Endothelial cell of umbilical vein (primary cell): ENCODE measurements at regions not wholly inside any gene's neighbourhood (a gene's known extent, or its start where the extent isn't known, plus 50 kb on each side); places are given as distances from the start of the nearest gene placed in this dataset.

Experiments
- BruUV-seq: library from RNA; stranded (reverse); fragments of 400-500 nt; replicated peaks from 2 replicates; lab custom pipeline; 2021; lab: Mats Ljungman, UMichigan
- CTCF ChIA-PET: fragments of 300-600, 350-600 bp; sonication (Branson Sonifier 250); formaldehyde crosslinking; loops from one replicate; lab custom pipeline; 2021; ENCODE audit warnings: antibody characterized with exemption, inconsistent platforms; lab: Charles Lee
- POLR2A ChIA-PET: fragments of 300-600, 350-600 bp; sonication (Branson Sonifier 250); formaldehyde crosslinking; loops from one replicate; lab custom pipeline; 2021; ENCODE audit warnings: antibody characterized with exemption, inconsistent platforms; lab: Charles Lee
- DNase-seq: peaks from one replicate; pipeline ENCODE4 v3.0.0-alpha.2; 2011; ENCODE audit warnings: low read depth, low spot score
- FAIRE-seq: peaks from 2 replicates; lab custom pipeline; 2011; peaks lifted over from hg19 to GRCh38; lab: Jason Lieb, UNC
- H2AFZ ChIP-seq: 2 replicates; pipeline ENCODE4 v1.6.0; 2012; ENCODE audit warnings: low read depth, low read length, control low read depth, inconsistent platforms
- H3K27ac ChIP-seq: 2 replicates; pipeline ENCODE4 v1.5.1; 2011; ENCODE audit warnings: low read depth, mild to moderate bottlenecking, control low read depth, low read length, moderate library complexity; ENCODE audit not compliant: insufficient read depth
- H3K27me3 ChIP-seq, 2 experiments: 2 replicates each; pipeline versions ENCODE4 v1.6.0 to v1.6.1; 2011; ENCODE audit warnings: low read length in 2 of 2, mixed read lengths in 1 of 2; ENCODE audit not compliant: control insufficient read depth in 2 of 2, insufficient read depth in 2 of 2
- H3K36me3 ChIP-seq, 2 experiments: 2 replicates in 1 of 2; 3 replicates in 1 of 2; pipeline ENCODE4 v1.5.1; 2011; ENCODE audit warnings: low read length in 2 of 2, mild to moderate bottlenecking in 1 of 2, moderate library complexity in 1 of 2; ENCODE audit not compliant: control insufficient read depth in 2 of 2, insufficient read depth in 2 of 2; ENCODE audit errors: extremely low read depth in 1 of 2
- H3K4me1 ChIP-seq: 3 replicates; pipeline ENCODE4 v1.5.1; 2011; ENCODE audit warnings: mild to moderate bottlenecking, low read length; ENCODE audit not compliant: control insufficient read depth, insufficient read depth; ENCODE audit errors: extremely low read depth
- H3K4me2 ChIP-seq: 2 replicates; pipeline ENCODE4 v1.6.1; 2011; ENCODE audit warnings: low read length, control low read depth, mixed read lengths; ENCODE audit not compliant: insufficient read depth
- H3K4me3 ChIP-seq, 3 experiments: fragments of 200-600 bp in 1 of 3; sonication (generic), shearing (Covaris generic) in 1 of 3; replicated peaks in 1 of 3; 2 replicates each; pipeline ENCODE4 v1.5.1; 2011 to 2016; ENCODE audit warnings: control low read depth in 3 of 3, low read length in 3 of 3, mild to moderate bottlenecking in 2 of 3, inconsistent platforms in 1 of 3, low read depth in 1 of 3, moderate library complexity in 1 of 3; ENCODE audit not compliant: insufficient read depth in 1 of 3
- H3K79me2 ChIP-seq: 2 replicates; pipeline ENCODE4 v1.6.0; 2012; ENCODE audit warnings: low read length, inconsistent platforms; ENCODE audit not compliant: control insufficient read depth, insufficient read depth
- H3K9ac ChIP-seq: replicated peaks from 2 replicates; pipeline ENCODE3; 2011; ENCODE audit warnings: low read length, control low read depth; ENCODE audit not compliant: insufficient read depth; ENCODE audit errors: extremely low read depth
- H3K9me1 ChIP-seq: replicated peaks from 3 replicates; pipeline ENCODE4 v1.6.0; 2011; ENCODE audit warnings: mild to moderate bottlenecking, low read length; ENCODE audit not compliant: control insufficient read depth, insufficient read depth; ENCODE audit errors: extremely low read depth
- H3K9me3 ChIP-seq: replicated peaks from 2 replicates; pipeline ENCODE4 v1.5.1; 2012; ENCODE audit warnings: low read length, inconsistent platforms; ENCODE audit not compliant: control insufficient read depth, insufficient read depth
- H4K20me1 ChIP-seq: replicated peaks from 2 replicates; pipeline ENCODE3; 2011; ENCODE audit warnings: mild to moderate bottlenecking, low read length; ENCODE audit not compliant: control insufficient read depth, insufficient read depth; ENCODE audit errors: extremely low read depth
- CTCF ChIP-seq, 2 donors: IDR thresholded peaks; 1 replicate in 1 of 2; 2 replicates in 1 of 2; pipeline ENCODE4 v1.5.1; 2011; ENCODE audit warnings: low read length in 2 of 2, mild to moderate bottlenecking in 2 of 2, moderate library complexity in 2 of 2, control low read depth in 1 of 2, inconsistent platforms in 1 of 2, low read depth in 1 of 2; ENCODE audit not compliant: insufficient read depth in 1 of 2; ENCODE audit errors: extremely low read depth in 1 of 2
- EZH2 ChIP-seq: IDR thresholded peaks from 2 replicates; pipeline ENCODE4 v1.6.1; 2012; ENCODE audit warnings: borderline replicate concordance, low read depth, mild to moderate bottlenecking, moderate library complexity, low read length, inconsistent platforms; ENCODE audit not compliant: severe bottlenecking
- FOS ChIP-seq: IDR thresholded peaks from 2 replicates; pipeline ENCODE4 v1.6.1; 2011; ENCODE audit warnings: mild to moderate bottlenecking, low read length, moderate library complexity, borderline replicate concordance; ENCODE audit not compliant: insufficient read depth
- GATA2 ChIP-seq: IDR thresholded peaks from 2 replicates; pipeline ENCODE4 v1.7.0; 2011; ENCODE audit warnings: low read depth, mild to moderate bottlenecking, moderate library complexity, mixed read lengths, low read length; ENCODE audit not compliant: insufficient read length, insufficient read depth
- JUN ChIP-seq: IDR thresholded peaks from 2 replicates; pipeline ENCODE4 v1.6.1; 2011; ENCODE audit warnings: borderline replicate concordance, low read depth; ENCODE audit not compliant: insufficient read length, insufficient read depth
- MYC ChIP-seq: IDR thresholded peaks from one replicate; pipeline ENCODE4 v1.6.1; 2011; ENCODE audit warnings: mild to moderate bottlenecking, low read depth, low read length
- POLR2A ChIP-seq: IDR thresholded peaks from 2 replicates; pipeline ENCODE4 v1.6.1; 2012; ENCODE audit warnings: low read depth, mild to moderate bottlenecking, control low read depth, low read length
- POLR2AphosphoS5 ChIP-seq: IDR thresholded peaks from 2 replicates; pipeline ENCODE4 v1.6.1; 2012; ENCODE audit warnings: low read depth, mild to moderate bottlenecking, control low read depth, low read length, moderate library complexity; ENCODE audit not compliant: insufficient read depth
- dilution Hi-C: fragments of 300-500 bp; cut with MboI; formaldehyde crosslinking; loops from one replicate; pipeline ENCODE4 v1.15.0; 2019; ENCODE audit warnings: low sequenced_read_pairs; ENCODE audit not compliant: extremely low pct_ligation_motif_present
- intact Hi-C: fragments of 100-400 bp; cut with micrococcal nuclease; formaldehyde crosslinking; loops from one replicate; pipeline ENCODE4 v1.10.0; 2022
- TF ChIP-seq, protein P1 (sequence below): IDR thresholded peaks from 2 replicates; pipeline ENCODE4 v1.6.1; 2011; ENCODE audit not compliant: insufficient read depth, insufficient read length

- no peak overlapping the region for H3K4me3 ChIP-seq
- no peak for DNase-seq
- intact Hi-C loops = no loop called here
- no peaks in the 10 kb centered on the region for H3K4me1 ChIP-seq
- no peaks in the 10 kb centered on the region for H3K9me3 ChIP-seq
- POLR2A ChIA-PET = no interaction called here
- H3K27me3 ChIP-seq = peaks cover 4 to 5% of the 10 kb centered on the region in 2 experiments
- H3K27ac ChIP-seq = no peak overlapping the region
- no peak overlapping the region for H3K4me2 ChIP-seq
- no TSS peak for BruUV-seq
- CTCF ChIA-PET = no interaction called here
- no peak for FAIRE-seq
- no peaks in the 10 kb centered on the region for H3K36me3 ChIP-seq
- no peak overlapping the region for H2AFZ ChIP-seq
- dilution Hi-C loops = no loop called here
- no peak for TF ChIP-seq EZH2
- TF ChIP-seq GATA2 = no peak
- TF ChIP-seq, protein P1, sequence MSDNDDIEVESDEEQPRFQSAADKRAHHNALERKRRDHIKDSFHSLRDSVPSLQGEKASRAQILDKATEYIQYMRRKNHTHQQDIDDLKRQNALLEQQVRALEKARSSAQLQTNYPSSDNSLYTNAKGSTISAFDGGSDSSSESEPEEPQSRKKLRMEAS = no peak
- no peak for TF ChIP-seq MYC
- no peak for TF ChIP-seq JUN
- no peak for TF ChIP-seq CTCF (IDR thresholded peaks at IDR 0.05; ENCODE audit: extremely low read depth in 1 of 2, insufficient read depth in 1 of 2, low read depth in 1 of 2, low read length in 2 of 2)
- no peak for TF ChIP-seq POLR2AphosphoS5
- no peak for TF ChIP-seq POLR2A
- no peak for TF ChIP-seq FOS
- no peaks in the 10 kb centered on the region for H4K20me1 ChIP-seq
- H3K79me2 ChIP-seq = no peaks in the 10 kb centered on the region
- no peaks in the 10 kb centered on the region for H3K9me1 ChIP-seq
- no peak overlapping the region for H3K9ac ChIP-seq
Measured at GRCh38 chr1:209232197-209232596, 351.3 kb upstream of the CAMK1G start.
